ENCODE measurements at regions not wholly inside any gene's neighbourhood (a gene's known extent, or its start where the extent isn't known, plus 50 kb on each side); places are given as distances from the start of the nearest gene placed in this dataset.
"Not testable (repeated sequence)": the region's sequence is repeated elsewhere in the genome, so short reads cannot be mapped to it uniquely, and the experiment has no call there.

GRCh38 chr18:6520901-6521300 is 106.2 kb upstream of the L3MBTL4 start:
- H3K27me3 Mint-ChIP-seq (ENCODE audit: unreplicated experiment): no peaks in the 10 kb centered on the region
- H3K36me3 Mint-ChIP-seq (ENCODE audit: unreplicated experiment): peaks cover under 1% of the 10 kb centered on the region
- no peak overlapping the region for H3K27ac Mint-ChIP-seq (ENCODE audit: unreplicated experiment)
- H3K4me3 Mint-ChIP-seq (ENCODE audit: unreplicated experiment): no peak overlapping the region
- DNase-seq: no peak
- no peaks in the 10 kb centered on the region for H3K9me3 Mint-ChIP-seq (ENCODE audit: unreplicated experiment)
- H3K4me1 Mint-ChIP-seq (ENCODE audit: low read depth, unreplicated experiment): no peaks in the 10 kb centered on the region
- TF ChIP-seq CTCF (IDR thresholded peaks at IDR 0.05; ENCODE audit: partially characterized antibody, unreplicated experiment): no peak

- Mint-ChIP-seq H3K27ac (ENCODE audit: unreplicated experiment) (no peak overlapping the region), H3K9me3 (ENCODE audit: unreplicated experiment) (no peaks in the 10 kb centered on the region), H3K4me3 (ENCODE audit: unreplicated experiment) (no peak overlapping the region), H3K27me3 (ENCODE audit: unreplicated experiment) (no peaks in the 10 kb centered on the region), H3K4me1 (ENCODE audit: low read depth, unreplicated experiment) (no peaks in the 10 kb centered on the region), H3K36me3 (ENCODE audit: unreplicated experiment) (no peaks in the 10 kb centered on the region)
- peak; percentile 86 for TF ChIP-seq CTCF (IDR thresholded peaks at IDR 0.05; ENCODE audit: partially characterized antibody, unreplicated experiment)
- peak; percentile 58 for DNase-seq
Observed at GRCh38 chr18:6521803-6522418, 107.2 kb upstream of the L3MBTL4 start.

GRCh38 chr18:6525604-6526003 is 110.9 kb upstream of the L3MBTL4 start:
- H3K9me3 Mint-ChIP-seq (ENCODE audit: unreplicated experiment): no peaks in the 10 kb centered on the region
- H3K27ac Mint-ChIP-seq (ENCODE audit: unreplicated experiment): no peak overlapping the region
- H3K27me3 Mint-ChIP-seq (ENCODE audit: unreplicated experiment): no peaks in the 10 kb centered on the region
- no peak for DNase-seq
- no peaks in the 10 kb centered on the region for H3K36me3 Mint-ChIP-seq (ENCODE audit: unreplicated experiment)
- no peak for TF ChIP-seq CTCF (IDR thresholded peaks at IDR 0.05; ENCODE audit: partially characterized antibody, unreplicated experiment)
- H3K4me3 Mint-ChIP-seq (ENCODE audit: unreplicated experiment): no peak overlapping the region
- H3K4me1 Mint-ChIP-seq (ENCODE audit: low read depth, unreplicated experiment): no peaks in the 10 kb centered on the region

- no peak for DNase-seq
- Mint-ChIP-seq H3K9me3 (ENCODE audit: unreplicated experiment) (peaks cover 2% of the 10 kb centered on the region), H3K4me1 (ENCODE audit: low read depth, unreplicated experiment) (no peaks in the 10 kb centered on the region), H3K27me3 (ENCODE audit: unreplicated experiment) (no peaks in the 10 kb centered on the region), H3K4me3 (ENCODE audit: unreplicated experiment) (no peak overlapping the region), H3K36me3 (ENCODE audit: unreplicated experiment) (no peaks in the 10 kb centered on the region), H3K27ac (ENCODE audit: unreplicated experiment) (no peak overlapping the region)
- no peak for TF ChIP-seq CTCF (IDR thresholded peaks at IDR 0.05; ENCODE audit: partially characterized antibody, unreplicated experiment)
Observed at GRCh38 chr18:6537475-6537874, 122.8 kb upstream of the L3MBTL4 start.

GRCh38 chr18:6541131-6541679 is 126.5 kb upstream of the L3MBTL4 start:
- peak; percentile 52 for TF ChIP-seq CTCF (IDR thresholded peaks at IDR 0.05; ENCODE audit: partially characterized antibody, unreplicated experiment)
- H3K4me1 Mint-ChIP-seq (ENCODE audit: low read depth, unreplicated experiment); H3K9me3 Mint-ChIP-seq (ENCODE audit: unreplicated experiment); H3K4me3 Mint-ChIP-seq (ENCODE audit: unreplicated experiment); H3K27me3 Mint-ChIP-seq (ENCODE audit: unreplicated experiment); H3K27ac Mint-ChIP-seq (ENCODE audit: unreplicated experiment); H3K36me3 Mint-ChIP-seq (ENCODE audit: unreplicated experiment): not testable (repeated sequence)
- peak; percentile 22 for DNase-seq

All from glutamatergic neuron (in vitro differentiated cells).